ENCODE measurements at regions not wholly inside any gene's neighbourhood (a gene's known extent, or its start where the extent isn't known, plus 50 kb on each side); places are given as distances from the start of the nearest gene placed in this dataset.

DNA sequence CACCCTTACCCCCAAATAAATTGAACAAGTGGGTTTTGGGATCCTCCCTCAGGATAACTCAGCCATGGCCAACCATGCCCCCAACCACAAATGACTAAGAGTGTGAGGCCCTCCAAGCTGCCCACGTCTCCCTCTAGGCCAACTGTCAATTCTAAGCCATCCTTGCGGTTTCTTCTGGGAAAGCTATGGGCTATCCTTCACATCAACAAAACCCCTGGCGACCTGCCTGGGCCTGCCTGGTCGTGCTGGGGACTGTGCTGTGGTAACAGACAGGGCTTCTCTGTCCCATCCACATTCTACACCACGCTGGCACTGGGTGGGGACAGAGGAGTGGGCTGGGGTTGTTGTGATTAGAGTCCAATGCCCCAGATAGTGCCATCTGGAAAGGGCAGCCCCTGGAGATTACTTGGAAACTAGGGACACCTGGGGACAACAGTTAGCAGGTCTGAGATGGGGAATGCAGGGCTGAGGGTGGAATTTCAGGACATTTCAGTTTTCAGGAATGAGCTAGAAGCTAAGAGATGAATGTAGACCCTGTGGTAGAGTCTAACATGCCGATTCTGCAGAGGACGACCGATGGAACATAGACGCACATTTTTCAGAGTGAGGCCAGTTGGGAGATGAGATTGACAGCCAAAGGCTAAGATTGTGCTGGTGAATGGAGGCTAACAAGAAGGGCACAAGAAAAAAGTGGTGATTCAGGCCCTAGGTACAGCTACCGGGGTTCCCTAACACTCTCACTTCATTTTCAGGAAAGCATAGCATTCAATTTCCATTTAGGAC, 131.9 kb downstream of the RASSF10 start:
- no peak overlapping the region for H3K4me2 ChIP-seq (ENCODE audit: insufficient read depth in 1 of 2, low read depth in 2 of 2, low read length in 2 of 2)
- H3K23ac ChIP-seq (ENCODE audit: insufficient read length), result no peak overlapping the region
- H2BK12ac ChIP-seq (ENCODE audit: low read depth, low read length), result no peak overlapping the region
- H4K91ac ChIP-seq (replicated peaks; ENCODE audit: insufficient read length, low read length), result no peak overlapping the region
- no peak overlapping the region for H2BK5ac ChIP-seq (ENCODE audit: low read depth, low read length)
- no peak overlapping the region for H2BK20ac ChIP-seq (ENCODE audit: low read length)
- H2BK120ac ChIP-seq (replicated peaks; ENCODE audit: low read depth, low read length), result no peak overlapping the region
- ChIA-PET CTCF (ENCODE audit: partially characterized antibody) (interaction anchor here (0.9 to 1.7 kb wide), 5 partner anchors 11 to 176 kb away, joined by 3 to 6 read pairs (median 4); no protein-coding TSS in a partner anchor), POLR2A (ENCODE audit: partially characterized antibody) (no interaction called here)
- no peak overlapping the region for H2AFZ ChIP-seq (ENCODE audit: low read length)
- no peak overlapping the region for H3K56ac ChIP-seq (replicated peaks; ENCODE audit: insufficient read length, low read depth, low read length)
- no peaks in the 10 kb centered on the region for H3K27me3 ChIP-seq (replicated peaks in 1 of 4; ENCODE audit: control insufficient read depth in 3 of 4, extremely low read depth in 1 of 4, insufficient read depth in 3 of 4, low read length in 3 of 4)
- no peak overlapping the region for H3K27ac ChIP-seq (ENCODE audit: low read depth, low read length)
- H3K36me3 ChIP-seq (ENCODE audit: control insufficient read depth in 2 of 4, insufficient read depth in 4 of 4, low read length in 3 of 4), result no peaks in the 10 kb centered on the region
- H3K14ac ChIP-seq (ENCODE audit: insufficient read length), result no peak overlapping the region
- no peak overlapping the region for H3K4ac ChIP-seq (replicated peaks; ENCODE audit: insufficient read length, low read depth, low read length)
- no peak overlapping the region for H2BK15ac ChIP-seq (ENCODE audit: low read length)
- H4K20me1 ChIP-seq (replicated peaks in 1 of 2; ENCODE audit: control insufficient read depth in 1 of 2, insufficient read depth in 2 of 2, low read length in 2 of 2), result no peaks in the 10 kb centered on the region
- H3K79me2 ChIP-seq (ENCODE audit: control insufficient read depth in 1 of 2, insufficient read depth in 2 of 2, low read length in 2 of 2), result no peaks in the 10 kb centered on the region
- WGBS, 2 experiments (ENCODE audit: extremely low coverage in 1 of 2, insufficient coverage in 1 of 2, insufficient read length in 1 of 2, insufficient replicate concordance in 2 of 2, low coverage in 1 of 2, low lambda C conversion rate in 2 of 2, missing lambda C conversion rate in 1 of 2), result 86% methylated on average over 10 of the region's 10 CpGs; no CpG with 5 or more reads in 1 of the 2 experiments
- H3K9me3 ChIP-seq (ENCODE audit: insufficient read depth in 2 of 2, low read depth in 1 of 2, low read length in 1 of 2), result no peaks in the 10 kb centered on the region
- H3K79me1 ChIP-seq (ENCODE audit: low read depth, low read length), result no peaks in the 10 kb centered on the region
- DNase-seq (ENCODE audit: low read depth in 1 of 2, low spot score in 2 of 2) (no peak), FAIRE-seq (no peak)
- H3K4me3 ChIP-seq (ENCODE audit: extremely low read depth in 1 of 4, insufficient read depth in 2 of 4, low read depth in 3 of 4, low read length in 4 of 4), result no peak overlapping the region
- no peak overlapping the region for H3K18ac ChIP-seq (ENCODE audit: extremely low read depth, low read length)
- no peak overlapping the region for H4K5ac ChIP-seq (ENCODE audit: insufficient read length, low read depth, low read length)
- no peak overlapping the region for H3K9ac ChIP-seq (replicated peaks in 1 of 4; ENCODE audit: extremely low read depth in 1 of 4, low read depth in 3 of 4, low read length in 3 of 4)
- peaks cover 0 to 5% (median 1%) of the 10 kb centered on the region in 4 experiments; a peak in 2 of 7 replicates for H3K4me1 ChIP-seq (replicated peaks in 1 of 4; ENCODE audit: control insufficient read depth in 3 of 4, insufficient read depth in 4 of 4, low read length in 3 of 4)
- H4K8ac ChIP-seq (ENCODE audit: extremely low read depth, insufficient read depth, low read length), result no peak overlapping the region
- H2AK5ac ChIP-seq (ENCODE audit: low read depth, low read length), result no peak overlapping the region
- H3K23me2 ChIP-seq (ENCODE audit: low read depth, low read length), result no peaks in the 10 kb centered on the region
- TF ChIP-seq BCL11A (IDR thresholded peaks at IDR 0.05; ENCODE audit: low read depth in 2 of 2, low read length in 2 of 2) (no peak), PHF8 (conservative IDR thresholded peaks at IDR 0.05; ENCODE audit: low read depth, low read length) (no peak), KDM5A (IDR thresholded peaks at IDR 0.05; ENCODE audit: low read length) (no peak), SP1 (IDR thresholded peaks at IDR 0.05; ENCODE audit: low read depth, low read length) (no peak), SIX5 (IDR thresholded peaks at IDR 0.05; ENCODE audit: low read depth, low read length) (no peak), KDM1A (IDR thresholded peaks at IDR 0.05; ENCODE audit: borderline replicate concordance, low read length) (no peak), CHD2 (IDR thresholded peaks at IDR 0.05; ENCODE audit: low read length) (no peak), SP4 (IDR thresholded peaks at IDR 0.05; ENCODE audit: low read length) (no peak), HDAC6 (IDR thresholded peaks at IDR 0.05; ENCODE audit: low read depth, low read length) (no peak), TAF7 (optimal IDR thresholded peaks at IDR 0.05; ENCODE audit: borderline replicate concordance, low read depth, low read length) (no peak), SAP30 (IDR thresholded peaks at IDR 0.05; ENCODE audit: insufficient read depth, insufficient replicate concordance, low read length) (no peak), ZNF274 (IDR thresholded peaks at IDR 0.05; ENCODE audit: borderline replicate concordance, extremely low read depth, low read length) (no peak), TEAD4 (IDR thresholded peaks at IDR 0.05; ENCODE audit: low read depth, low read length) (no peak)
- TF ChIP-seq, protein P1, sequence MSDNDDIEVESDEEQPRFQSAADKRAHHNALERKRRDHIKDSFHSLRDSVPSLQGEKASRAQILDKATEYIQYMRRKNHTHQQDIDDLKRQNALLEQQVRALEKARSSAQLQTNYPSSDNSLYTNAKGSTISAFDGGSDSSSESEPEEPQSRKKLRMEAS (IDR thresholded peaks at IDR 0.05), result no peak
